D721Med (cell line): ENCODE measurements at regions not wholly inside any gene's neighbourhood (a gene's known extent, or its start where the extent isn't known, plus 50 kb on each side); places are given as distances from the start of the nearest gene placed in this dataset.

Source experiments
- DNase-seq: peaks from one replicate; pipeline ENCODE4 v3.0.0; 2011; ENCODE audit warnings: low spot score; ENCODE audit not compliant: insufficient read length
- FAIRE-seq: peaks from 2 replicates; lab custom pipeline; 2011; peaks lifted over from hg19 to GRCh38; lab: Jason Lieb, UNC
- CTCF ChIP-seq: IDR thresholded peaks from 2 replicates; pipeline ENCODE4 v1.5.1; 2012; ENCODE audit warnings: mild to moderate bottlenecking, control low read depth; ENCODE audit not compliant: insufficient read depth; ENCODE audit errors: missing control alignments

- TF ChIP-seq CTCF: no peak
- DNase-seq (no peak), FAIRE-seq (no peak)
These were observed 494.8 kb upstream of the TOM1L1 start for GRCh38 chr17:54405826-54406225.

GRCh38 chr17:54408731-54409130 is 491.9 kb upstream of the TOM1L1 start:
- no peak for FAIRE-seq

GRCh38 chr17:54418467-54418866 is 482.2 kb upstream of the TOM1L1 start:
- DNase-seq (no peak), FAIRE-seq (no peak)
- no peak for TF ChIP-seq CTCF

More at GRCh38 chr17:54408731-54409130, 491.9 kb upstream of the TOM1L1 start:
- no peak for TF ChIP-seq CTCF
- no peak for DNase-seq

GRCh38 chr17:54425671-54426070 is 475.0 kb upstream of the TOM1L1 start:
- FAIRE-seq: no peak
- DNase-seq: no peak
- TF ChIP-seq CTCF: no peak

- peak; percentile 70 for TF ChIP-seq CTCF
- DNase-seq (no peak), FAIRE-seq (no peak)
These were observed 474.3 kb upstream of the TOM1L1 start for GRCh38 chr17:54426296-54426886.

- TF ChIP-seq CTCF: no peak
- DNase-seq (no peak), FAIRE-seq (no peak)
These were observed 464.7 kb upstream of the TOM1L1 start for GRCh38 chr17:54435966-54436365.

GRCh38 chr17:54439816-54440215 is 460.8 kb upstream of the TOM1L1 start:
- TF ChIP-seq CTCF: no peak
- no peak for FAIRE-seq

More at GRCh38 chr17:54439816-54440215, 460.8 kb upstream of the TOM1L1 start:
- no peak for DNase-seq
